ENCODE measurements at regions not wholly inside any gene's neighbourhood (a gene's known extent, or its start where the extent isn't known, plus 50 kb on each side); places are given as distances from the start of the nearest gene placed in this dataset.

DNA sequence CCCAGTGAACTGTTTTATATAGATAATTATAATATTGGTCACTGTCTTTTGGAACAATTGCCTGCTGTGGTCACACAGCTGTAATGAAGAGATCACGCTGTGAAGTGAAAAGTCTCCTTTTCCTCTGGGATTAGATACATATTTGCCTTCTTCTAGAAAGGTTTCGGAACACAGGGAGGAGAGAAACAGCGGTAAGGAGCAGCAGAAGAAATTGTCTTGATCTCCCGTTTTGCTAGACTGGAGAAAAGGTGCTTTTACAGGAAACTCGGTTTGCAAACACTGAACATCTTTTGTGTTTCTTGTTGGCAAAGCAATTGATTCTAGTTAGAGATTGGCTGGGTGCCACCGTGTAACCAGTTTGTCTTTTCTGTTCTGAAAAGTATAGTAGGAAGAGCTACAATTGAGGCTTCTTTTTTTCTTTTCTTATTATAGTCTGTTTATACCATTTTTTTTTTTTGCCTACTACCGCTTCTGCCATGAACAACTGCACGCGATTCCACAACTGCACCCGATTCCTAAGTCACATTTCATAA lies 404.1 kb upstream of the ID4 start:
- H3K27me3 ChIP-seq (ENCODE audit: control insufficient read depth in 2 of 2, insufficient read depth in 1 of 2, low read length in 1 of 2): no peaks in the 10 kb centered on the region
- H3K27ac ChIP-seq (ENCODE audit: low read depth in 1 of 2, low read length in 1 of 2): no peak overlapping the region
- H3K36me3 ChIP-seq (ENCODE audit: control insufficient read depth in 2 of 2, insufficient read depth in 2 of 2, low read length in 1 of 2): no peaks in the 10 kb centered on the region
- H3K9me3 ChIP-seq (ENCODE audit: control insufficient read depth in 2 of 2, insufficient read depth in 1 of 2, low read length in 1 of 2): no peaks in the 10 kb centered on the region
- WGBS: 86% methylated on average over 10 of the region's 10 CpGs
- DNase-seq (ENCODE audit: low read depth in 6 of 9, low spot score in 9 of 9): no peak
- no peaks in the 10 kb centered on the region for H3K4me1 ChIP-seq (ENCODE audit: control insufficient read depth in 2 of 2, insufficient read depth in 2 of 2, low read length in 2 of 2)
- no peak overlapping the region for H3K4me3 ChIP-seq (ENCODE audit: low read length in 2 of 2)

DNA sequence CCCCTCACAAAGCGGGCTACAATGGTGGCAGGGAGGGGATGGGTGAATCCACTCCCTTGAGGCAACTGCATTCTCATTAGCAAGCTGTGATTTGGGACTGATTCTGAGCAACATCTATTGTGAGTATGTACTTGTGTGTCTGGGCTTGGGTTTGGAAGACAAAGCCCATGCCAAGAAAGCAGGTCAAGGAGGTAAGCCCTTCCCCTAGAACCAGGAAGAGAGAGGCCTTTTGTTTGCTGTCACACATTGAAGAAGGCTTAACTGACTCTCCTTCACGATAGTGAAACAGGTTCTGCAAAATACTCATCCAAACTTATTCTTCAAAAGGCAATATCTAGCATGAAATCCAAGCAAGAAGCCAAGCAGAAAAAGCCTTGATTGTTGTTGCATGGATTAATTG lies 403.1 kb upstream of the ID4 start:
- Histone ChIP-seq H3K4me3 (ENCODE audit: low read length in 2 of 2) (no peak overlapping the region), H3K27me3 (ENCODE audit: control insufficient read depth in 2 of 2, insufficient read depth in 1 of 2, low read length in 1 of 2) (no peaks in the 10 kb centered on the region), H3K9me3 (ENCODE audit: control insufficient read depth in 2 of 2, insufficient read depth in 1 of 2, low read length in 1 of 2) (peaks cover 0 to 3% of the 10 kb centered on the region in 2 donors), H3K27ac (ENCODE audit: low read depth in 1 of 2, low read length in 1 of 2) (no peak overlapping the region), H3K36me3 (ENCODE audit: control insufficient read depth in 2 of 2, insufficient read depth in 2 of 2, low read length in 1 of 2) (no peaks in the 10 kb centered on the region), H3K4me1 (ENCODE audit: control insufficient read depth in 2 of 2, insufficient read depth in 2 of 2, low read length in 2 of 2) (no peaks in the 10 kb centered on the region)
- no peak for DNase-seq (ENCODE audit: low read depth in 6 of 9, low spot score in 9 of 9)
- 93% methylated on average over 2 of the region's 2 CpGs for WGBS

DNA sequence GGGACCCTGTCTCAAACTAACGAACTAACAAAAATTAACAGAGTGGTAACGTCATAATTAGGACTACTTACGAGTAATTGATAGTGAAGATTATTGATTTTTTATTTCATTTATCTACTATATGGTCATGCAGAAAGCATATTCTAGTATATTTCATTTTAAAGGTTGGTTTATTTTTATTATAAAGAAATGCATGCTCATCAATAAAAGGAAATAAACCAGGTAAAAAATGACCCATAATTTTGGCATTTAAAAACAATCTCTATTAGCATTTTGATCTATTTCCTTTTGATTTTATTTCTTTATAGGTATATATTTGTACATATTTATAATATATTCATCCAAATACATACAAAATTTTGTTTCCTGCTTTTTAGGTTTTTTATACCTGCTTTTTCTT lies 401.4 kb upstream of the ID4 start:
- H3K36me3 ChIP-seq (ENCODE audit: control insufficient read depth in 2 of 2, insufficient read depth in 2 of 2, low read length in 1 of 2): no peaks in the 10 kb centered on the region
- DNase-seq (ENCODE audit: low read depth in 6 of 9, low spot score in 9 of 9): no peak
- WGBS: 75% methylated on average over 3 of the region's 3 CpGs

DNA sequence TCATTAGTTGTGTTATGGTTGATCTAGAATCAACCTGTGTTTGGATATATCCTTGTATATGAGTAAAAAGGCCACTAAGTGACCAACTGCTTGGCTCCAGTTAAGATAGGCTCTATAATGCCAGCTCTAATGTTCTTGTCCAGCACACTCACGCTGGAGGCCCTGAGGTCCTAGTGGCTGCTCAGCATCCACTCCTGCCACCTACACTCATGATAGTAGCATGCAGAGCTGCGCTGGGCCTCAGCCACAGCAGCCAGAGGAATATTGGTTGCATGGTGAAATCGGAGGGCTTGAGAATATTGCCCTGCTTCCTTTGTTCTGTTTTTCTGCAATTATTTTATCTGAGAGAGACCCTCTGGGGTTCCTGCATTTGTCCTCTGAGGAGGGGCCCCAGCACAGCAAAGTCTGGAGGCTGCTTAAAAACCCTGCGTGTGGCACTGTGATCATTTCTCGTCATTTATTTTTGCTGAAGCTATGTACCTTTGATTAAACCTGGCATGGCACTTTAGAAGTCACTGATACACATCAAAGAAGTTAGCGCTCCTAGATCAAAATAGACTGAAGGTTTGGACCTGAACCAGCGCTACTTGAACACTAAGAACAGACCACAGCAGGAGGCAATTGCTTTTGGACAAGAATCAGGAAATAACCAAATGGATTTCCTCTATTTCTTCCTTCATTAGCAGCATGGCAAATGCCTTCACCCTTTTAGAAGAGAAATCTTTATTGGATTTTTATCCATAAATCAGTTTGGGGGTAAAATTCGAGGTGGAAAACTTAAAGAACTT lies 398.4 kb upstream of the ID4 start:
- no peak overlapping the region for H3K4me3 ChIP-seq (ENCODE audit: low read length in 2 of 2)
- H3K27me3 ChIP-seq (ENCODE audit: control insufficient read depth in 2 of 2, insufficient read depth in 1 of 2, low read length in 1 of 2): no peaks in the 10 kb centered on the region
- H3K36me3 ChIP-seq (ENCODE audit: control insufficient read depth in 2 of 2, insufficient read depth in 2 of 2, low read length in 1 of 2): no peaks in the 10 kb centered on the region
- peaks cover 0 to 3% of the 10 kb centered on the region in 2 donors for H3K9me3 ChIP-seq (ENCODE audit: control insufficient read depth in 2 of 2, insufficient read depth in 1 of 2, low read length in 1 of 2)
- DNase-seq (ENCODE audit: low read depth in 6 of 9, low spot score in 9 of 9): no peak
- H3K4me1 ChIP-seq (ENCODE audit: control insufficient read depth in 2 of 2, insufficient read depth in 2 of 2, low read length in 2 of 2): no peaks in the 10 kb centered on the region
- WGBS: 82% methylated on average over 8 of the region's 8 CpGs
- no peak overlapping the region for H3K27ac ChIP-seq (ENCODE audit: low read depth in 1 of 2, low read length in 1 of 2)

More for the DNA sequence above, 401.4 kb upstream of the ID4 start:
- Histone ChIP-seq H3K27me3 (ENCODE audit: control insufficient read depth in 2 of 2, insufficient read depth in 1 of 2, low read length in 1 of 2) (no peaks in the 10 kb centered on the region), H3K4me3 (ENCODE audit: low read length in 2 of 2) (no peak overlapping the region), H3K4me1 (ENCODE audit: control insufficient read depth in 2 of 2, insufficient read depth in 2 of 2, low read length in 2 of 2) (no peaks in the 10 kb centered on the region), H3K9me3 (ENCODE audit: control insufficient read depth in 2 of 2, insufficient read depth in 1 of 2, low read length in 1 of 2) (peaks cover 0 to 3% of the 10 kb centered on the region in 2 donors), H3K27ac (ENCODE audit: low read depth in 1 of 2, low read length in 1 of 2) (no peak overlapping the region)

DNA sequence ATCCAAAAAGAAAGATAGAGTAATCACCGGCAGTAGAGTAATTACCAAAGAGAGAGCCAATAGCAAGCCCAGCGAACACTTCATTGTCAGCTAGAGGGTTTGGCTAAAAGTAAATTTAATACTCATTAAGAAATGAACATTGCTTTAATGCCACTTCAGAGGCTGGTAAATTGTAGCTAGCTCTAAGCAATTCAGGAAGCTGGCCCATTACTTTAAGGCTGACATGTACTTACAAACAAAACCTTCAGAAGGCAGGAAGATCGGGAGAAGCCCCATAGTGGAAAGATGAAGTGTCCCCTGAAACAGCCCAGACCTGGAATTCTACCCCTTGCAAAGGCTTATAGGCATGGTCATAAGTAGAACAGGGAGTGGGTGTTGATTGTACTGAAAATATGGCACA lies 396.6 kb upstream of the ID4 start:
- no peak overlapping the region for H3K27ac ChIP-seq (ENCODE audit: low read depth in 1 of 2, low read length in 1 of 2)
- H3K27me3 ChIP-seq (ENCODE audit: control insufficient read depth in 2 of 2, insufficient read depth in 1 of 2, low read length in 1 of 2): no peaks in the 10 kb centered on the region
- no peaks in the 10 kb centered on the region for H3K36me3 ChIP-seq (ENCODE audit: control insufficient read depth in 2 of 2, insufficient read depth in 2 of 2, low read length in 1 of 2)
- DNase-seq (ENCODE audit: low read depth in 6 of 9, low spot score in 9 of 9): no peak
- H3K4me1 ChIP-seq (ENCODE audit: control insufficient read depth in 2 of 2, insufficient read depth in 2 of 2, low read length in 2 of 2): no peaks in the 10 kb centered on the region
- H3K9me3 ChIP-seq (ENCODE audit: control insufficient read depth in 2 of 2, insufficient read depth in 1 of 2, low read length in 1 of 2): peaks cover 0 to 3% of the 10 kb centered on the region in 2 donors
- WGBS: 65% methylated on average over 3 of the region's 3 CpGs
- H3K4me3 ChIP-seq (ENCODE audit: low read length in 2 of 2): no peak overlapping the region

DNA sequence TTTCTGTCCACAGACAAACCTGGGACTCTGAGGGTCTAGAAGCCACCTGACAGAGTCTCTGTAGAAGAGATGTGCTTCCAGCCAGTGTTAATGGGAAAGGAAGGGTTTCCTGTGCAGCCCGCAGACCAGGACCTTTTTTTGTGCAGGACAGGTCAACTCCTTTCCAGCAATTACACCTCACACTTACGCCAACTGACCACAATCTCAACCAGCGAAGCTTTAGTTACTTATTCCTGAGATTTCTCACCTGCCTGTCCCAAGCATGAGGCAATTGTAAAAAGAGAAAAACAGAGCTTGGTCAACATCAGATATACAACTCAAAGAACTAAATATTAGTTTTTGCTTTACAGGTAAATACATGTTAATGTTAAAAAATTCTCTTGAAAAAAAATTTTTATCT lies 393.8 kb upstream of the ID4 start:
- H3K36me3 ChIP-seq (ENCODE audit: control insufficient read depth in 2 of 2, insufficient read depth in 2 of 2, low read length in 1 of 2): no peaks in the 10 kb centered on the region
- DNase-seq (ENCODE audit: low read depth in 6 of 9, low spot score in 9 of 9): no peak
- peaks cover 0 to 3% of the 10 kb centered on the region in 2 donors for H3K9me3 ChIP-seq (ENCODE audit: control insufficient read depth in 2 of 2, insufficient read depth in 1 of 2, low read length in 1 of 2)
- no peak overlapping the region for H3K4me3 ChIP-seq (ENCODE audit: low read length in 2 of 2)
- H3K27ac ChIP-seq (ENCODE audit: low read depth in 1 of 2, low read length in 1 of 2): no peak overlapping the region
- no peaks in the 10 kb centered on the region for H3K27me3 ChIP-seq (ENCODE audit: control insufficient read depth in 2 of 2, insufficient read depth in 1 of 2, low read length in 1 of 2)
- WGBS: 91% methylated on average over 3 of the region's 3 CpGs
- no peaks in the 10 kb centered on the region for H3K4me1 ChIP-seq (ENCODE audit: control insufficient read depth in 2 of 2, insufficient read depth in 2 of 2, low read length in 2 of 2)

DNA sequence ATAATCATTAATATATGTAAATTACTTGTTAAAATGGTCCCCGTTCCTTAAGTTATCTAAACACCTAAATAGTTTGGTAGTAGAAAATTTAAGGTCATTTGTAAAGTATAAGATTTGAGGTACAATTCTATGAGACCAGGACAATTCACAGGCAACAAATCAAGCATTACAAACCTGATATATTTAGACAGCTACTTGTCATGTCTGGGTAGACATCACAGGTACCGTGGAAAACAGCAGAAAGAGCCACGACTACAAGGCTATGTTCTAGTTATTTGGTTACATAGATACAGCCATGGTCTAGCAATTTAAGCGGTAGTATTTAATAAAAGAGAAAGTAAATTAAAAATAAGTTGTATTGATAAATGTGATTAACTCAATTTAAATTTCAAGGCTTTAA lies 393.1 kb upstream of the ID4 start:
- DNase-seq (ENCODE audit: low read depth in 6 of 9, low spot score in 9 of 9): no peak
- no peak overlapping the region for H3K27ac ChIP-seq (ENCODE audit: low read depth in 1 of 2, low read length in 1 of 2)
- H3K9me3 ChIP-seq (ENCODE audit: control insufficient read depth in 2 of 2, insufficient read depth in 1 of 2, low read length in 1 of 2): no peaks in the 10 kb centered on the region
- no peaks in the 10 kb centered on the region for H3K4me1 ChIP-seq (ENCODE audit: control insufficient read depth in 2 of 2, insufficient read depth in 2 of 2, low read length in 2 of 2)
- H3K36me3 ChIP-seq (ENCODE audit: control insufficient read depth in 2 of 2, insufficient read depth in 2 of 2, low read length in 1 of 2): no peaks in the 10 kb centered on the region
- 66% methylated on average over 4 of the region's 4 CpGs for WGBS
- no peaks in the 10 kb centered on the region for H3K27me3 ChIP-seq (ENCODE audit: control insufficient read depth in 2 of 2, insufficient read depth in 1 of 2, low read length in 1 of 2)
- no peak overlapping the region for H3K4me3 ChIP-seq (ENCODE audit: low read length in 2 of 2)

DNA sequence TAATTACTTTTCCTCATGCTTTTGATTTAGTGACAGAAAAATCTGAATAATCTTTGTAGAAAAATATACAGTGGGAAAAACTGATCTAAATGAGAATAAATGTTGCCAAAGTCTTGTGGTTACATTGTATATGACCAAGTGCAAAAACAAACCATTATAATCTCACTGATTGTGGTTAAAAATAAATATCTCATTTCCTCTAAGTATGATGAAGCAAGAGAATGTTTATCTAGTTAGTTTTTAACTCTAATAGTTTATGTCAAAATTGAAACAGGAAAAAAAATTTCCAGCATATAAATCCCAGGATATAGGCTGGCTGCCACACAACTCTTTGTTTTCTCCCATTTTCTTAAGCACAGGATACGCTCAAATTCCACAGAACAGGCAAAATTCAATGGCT lies 392.7 kb upstream of the ID4 start:
- no peaks in the 10 kb centered on the region for H3K9me3 ChIP-seq (ENCODE audit: control insufficient read depth in 2 of 2, insufficient read depth in 1 of 2, low read length in 1 of 2)
- no peak overlapping the region for H3K4me3 ChIP-seq (ENCODE audit: low read length in 2 of 2)
- no peaks in the 10 kb centered on the region for H3K4me1 ChIP-seq (ENCODE audit: control insufficient read depth in 2 of 2, insufficient read depth in 2 of 2, low read length in 2 of 2)
- H3K36me3 ChIP-seq (ENCODE audit: control insufficient read depth in 2 of 2, insufficient read depth in 2 of 2, low read length in 1 of 2): no peaks in the 10 kb centered on the region
- no peak for DNase-seq (ENCODE audit: low read depth in 6 of 9, low spot score in 9 of 9)
- H3K27ac ChIP-seq (ENCODE audit: low read depth in 1 of 2, low read length in 1 of 2): no peak overlapping the region
- H3K27me3 ChIP-seq (ENCODE audit: control insufficient read depth in 2 of 2, insufficient read depth in 1 of 2, low read length in 1 of 2): no peaks in the 10 kb centered on the region
- 63% methylated on average over 1 of the region's 1 CpG for WGBS

DNA sequence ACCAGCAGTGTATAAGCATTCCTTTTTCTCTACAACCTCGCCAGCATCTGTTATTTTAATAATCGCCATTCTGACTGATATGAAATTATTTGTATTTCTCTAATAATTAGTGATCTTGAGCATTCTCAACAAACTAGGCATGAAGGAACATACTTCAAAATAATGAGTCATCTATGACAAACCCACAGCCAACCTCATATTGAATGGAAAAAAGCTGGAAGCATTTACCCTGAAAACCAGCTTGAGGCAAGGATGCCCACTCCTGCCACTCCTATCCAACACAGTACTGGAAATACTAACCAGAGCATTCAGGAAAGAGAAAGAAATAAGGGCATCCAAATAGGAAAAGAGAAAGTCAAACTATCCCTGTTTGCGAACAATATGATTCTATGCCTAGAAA lies 390.6 kb upstream of the ID4 start:
- no peaks in the 10 kb centered on the region for H3K36me3 ChIP-seq (ENCODE audit: control insufficient read depth in 2 of 2, insufficient read depth in 2 of 2, low read length in 1 of 2)
- H3K4me1 ChIP-seq (ENCODE audit: control insufficient read depth in 2 of 2, insufficient read depth in 2 of 2, low read length in 2 of 2): no peaks in the 10 kb centered on the region
- no peaks in the 10 kb centered on the region for H3K9me3 ChIP-seq (ENCODE audit: control insufficient read depth in 2 of 2, insufficient read depth in 1 of 2, low read length in 1 of 2)
- no peak overlapping the region for H3K27ac ChIP-seq (ENCODE audit: low read depth in 1 of 2, low read length in 1 of 2)
- WGBS: 96% methylated on average over 3 of the region's 3 CpGs
- no peak overlapping the region for H3K4me3 ChIP-seq (ENCODE audit: low read length in 2 of 2)
- no peaks in the 10 kb centered on the region for H3K27me3 ChIP-seq (ENCODE audit: control insufficient read depth in 2 of 2, insufficient read depth in 1 of 2, low read length in 1 of 2)
- DNase-seq (ENCODE audit: low read depth in 6 of 9, low spot score in 9 of 9): no peak

All from thymus (tissue), 11 donors.